A549 (cell line): ENCODE measurements at regions not wholly inside any gene's neighbourhood (a gene's known extent, or its start where the extent isn't known, plus 50 kb on each side); places are given as distances from the start of the nearest gene placed in this dataset.

Experiments used
- ATAC-seq, 2 experiments: fragments of 200-7000 bp in 1 of 2; fragments of >200 bp in 1 of 2; cut with Nextera tagmentation in 1 of 2; cut with Tn5 transposase in 1 of 2; 3 replicates each; pipeline versions ENCODE4 v1.8.0 to v1.9.1; 2018 to 2020; ENCODE audit warnings: mild to moderate bottlenecking in 1 of 2, moderate library complexity in 1 of 2
- CTCF ChIA-PET: fragments of 300-600 bp; sonication (Branson Sonifier 250); formaldehyde crosslinking; extraction: SDS; loops from one replicate; lab custom pipeline; 2021; ENCODE audit warnings: antibody characterized with exemption, inconsistent platforms; lab: Yijun Ruan, JAX
- POLR2A ChIA-PET: fragments of 350-600 bp; formaldehyde crosslinking; extraction: SDS; loops from one replicate; lab custom pipeline; 2021; ENCODE audit warnings: antibody characterized with exemption, inconsistent platforms; lab: Yijun Ruan, JAX
- DNase-seq, 2 experiments: peaks; one replicate each; pipeline versions ENCODE4 v3.0.0 to v3.0.0-alpha.2; 2011 to 2016; ENCODE audit warnings: low read depth in 1 of 2, low spot score in 1 of 2
- FAIRE-seq: peaks from 2 replicates; lab custom pipeline; 2011; peaks lifted over from hg19 to GRCh38; lab: Jason Lieb, UNC
- H3K27ac ChIP-seq, 2 experiments: fragments of >200 bp; sonication (Bioruptor Twin); formaldehyde crosslinking; 3 replicates each; pipeline ENCODE4 v1.5.1; 2016 to 2017
- H3K4me1 ChIP-seq: fragments of >200 bp; sonication (Bioruptor Twin); formaldehyde crosslinking; 3 replicates; pipeline ENCODE4 v1.6.1; 2016
- H3K4me2 ChIP-seq: fragments of >200 bp; sonication (Bioruptor Twin); formaldehyde crosslinking; 3 replicates; pipeline ENCODE4 v1.6.1; 2016
- H3K4me3 ChIP-seq: fragments of >200 bp; sonication (Bioruptor Twin); formaldehyde crosslinking; 3 replicates; pipeline ENCODE4 v1.5.1; 2016
- H3K9me3 ChIP-seq: fragments of >200 bp; sonication (Bioruptor Twin); formaldehyde crosslinking; 3 replicates; pipeline ENCODE4 v1.6.1; 2016
- ATOH8 ChIP-seq: fragments of 250-450 bp; sonication (Bioruptor Pico); IDR thresholded peaks from 2 replicates; pipeline ENCODE4 v1.5.0; 2020; ENCODE audit warnings: low read depth, mild to moderate bottlenecking, moderate library complexity
- CBX8 ChIP-seq: fragments of 200-600 bp; sonication (generic); IDR thresholded peaks from 2 replicates; pipeline ENCODE4 v1.6.1; 2016
- CEBPB ChIP-seq, 2 experiments: fragments of >200 bp in 1 of 2; sonication (Bioruptor Twin) in 1 of 2; formaldehyde crosslinking in 1 of 2; IDR thresholded peaks; 2 replicates each; pipeline ENCODE4 v1.6.1; 2012 to 2016
- CHD2 ChIP-seq: fragments of 150-350 bp; IDR thresholded peaks from 2 replicates; pipeline ENCODE4 v1.6.1; 2014; ENCODE audit warnings: low read length; ENCODE audit not compliant: partially characterized antibody
- CHD4 ChIP-seq: fragments of 200-600 bp; sonication (generic); IDR thresholded peaks from 2 replicates; pipeline ENCODE4 v1.6.1; 2016; ENCODE audit warnings: antibody characterized with exemption, mild to moderate bottlenecking, borderline replicate concordance
- E2F6 ChIP-seq: IDR thresholded peaks from 2 replicates; pipeline ENCODE4 v1.6.1; 2012; ENCODE audit warnings: low read depth, borderline replicate concordance
- EHMT2 ChIP-seq: fragments of 200-600 bp; sonication (generic); IDR thresholded peaks from 2 replicates; pipeline ENCODE4 v1.6.1; 2016; ENCODE audit warnings: antibody characterized with exemption, low read depth, mild to moderate bottlenecking, moderate library complexity
- ESRRA ChIP-seq: fragments of 150-350 bp; IDR thresholded peaks from 2 replicates; pipeline ENCODE4 v1.6.1; 2014; ENCODE audit warnings: mild to moderate bottlenecking, low read length, borderline replicate concordance
- FOSL2 ChIP-seq, 2 experiments: fragments of 450-650 bp in 1 of 2; fragments of >200 bp in 1 of 2; sonication (Bioruptor Twin) in 1 of 2; formaldehyde crosslinking; IDR thresholded peaks; 2 replicates each; pipeline versions ENCODE4 v1.5.0 to v1.6.1; 2016 to 2020; ENCODE audit warnings: mild to moderate bottlenecking in 1 of 2, moderate library complexity in 1 of 2
- FOXS1 ChIP-seq: fragments of 250-450 bp; sonication (Bioruptor Pico); IDR thresholded peaks from 2 replicates; pipeline ENCODE4 v1.5.0; 2020; ENCODE audit warnings: mild to moderate bottlenecking, moderate library complexity
- HOXA7 ChIP-seq: fragments of 250-450 bp; sonication (Bioruptor Pico); IDR thresholded peaks from 2 replicates; pipeline ENCODE4 v1.5.0; 2020; ENCODE audit warnings: mild to moderate bottlenecking, moderate library complexity
- HOXB13 ChIP-seq: fragments of 250-450 bp; sonication (Bioruptor Pico); IDR thresholded peaks from 2 replicates; pipeline ENCODE4 v1.5.0; 2020; ENCODE audit warnings: low read depth, mild to moderate bottlenecking, moderate library complexity
- JUN ChIP-seq, 2 experiments: fragments of >200 bp; sonication (Bioruptor Twin); formaldehyde crosslinking; IDR thresholded peaks; 2 replicates in 1 of 2; 3 replicates in 1 of 2; pipeline ENCODE4 v1.6.1; 2016 to 2017
- KDM5A ChIP-seq: fragments of 200-600 bp; sonication (generic); IDR thresholded peaks from 2 replicates; pipeline ENCODE4 v1.6.1; 2016; ENCODE audit warnings: antibody characterized with exemption, mild to moderate bottlenecking
- MAFK ChIP-seq: fragments of 450-650 bp; IDR thresholded peaks from 2 replicates; pipeline ENCODE4 v1.6.1; 2014; ENCODE audit not compliant: partially characterized antibody
- NR3C1 ChIP-seq: fragments of >200 bp; sonication (Bioruptor Twin); formaldehyde crosslinking; IDR thresholded peaks from 3 replicates; pipeline ENCODE4 v1.6.1; 2017
- PHF8 ChIP-seq: fragments of 200-600 bp; sonication (generic); IDR thresholded peaks from 2 replicates; pipeline ENCODE4 v1.6.1; 2016; ENCODE audit warnings: low read depth, mild to moderate bottlenecking, antibody characterized with exemption, moderate library complexity, borderline replicate concordance
- RARB ChIP-seq: fragments of 250-450 bp; sonication (Bioruptor Pico); IDR thresholded peaks from 2 replicates; pipeline ENCODE4 v1.8.0; 2021; ENCODE audit warnings: mild to moderate bottlenecking, moderate library complexity
- RCOR1 ChIP-seq: fragments of 150-350 bp; IDR thresholded peaks from 2 replicates; pipeline ENCODE4 v1.6.1; 2014; ENCODE audit warnings: antibody characterized with exemption, low read length, low read depth
- REST ChIP-seq: fragments of 200-600 bp; sonication (generic); IDR thresholded peaks from 2 replicates; pipeline ENCODE4 v1.6.1; 2016; ENCODE audit warnings: antibody characterized with exemption, mild to moderate bottlenecking, moderate library complexity
- RFX5 ChIP-seq: fragments of 450-650 bp; IDR thresholded peaks from 2 replicates; pipeline ENCODE4 v1.7.1; 2014; ENCODE audit warnings: antibody characterized with exemption, mild to moderate bottlenecking, moderate library complexity
- SMC3 ChIP-seq: fragments of >200 bp; sonication (Bioruptor Twin); formaldehyde crosslinking; IDR thresholded peaks from 3 replicates; pipeline ENCODE4 v1.6.1; 2018; ENCODE audit warnings: inconsistent platforms
- TFCP2L1 ChIP-seq: fragments of 250-450 bp; sonication (Bioruptor Pico); IDR thresholded peaks from 2 replicates; pipeline ENCODE4 v1.5.0; 2021; ENCODE audit warnings: mild to moderate bottlenecking
- TP53 ChIP-seq: fragments of 250-450 bp; sonication (Bioruptor Pico); IDR thresholded peaks from 2 replicates; pipeline ENCODE4 v1.5.0; 2021; ENCODE audit warnings: mild to moderate bottlenecking, moderate library complexity
- WGBS: methylation state at CpG from one replicate; pipeline ENCODE4 v1.1.6; 2017; ENCODE audit errors: missing lambda C conversion rate; 5-methylcytosine and 5-hydroxymethylcytosine counted together
- TF ChIP-seq, protein P1 (sequence below): fragments of 250-450 bp; sonication (Bioruptor Pico); IDR thresholded peaks from 2 replicates; pipeline ENCODE4 v1.5.0; 2021; ENCODE audit warnings: mild to moderate bottlenecking, moderate library complexity, borderline replicate concordance

DNA sequence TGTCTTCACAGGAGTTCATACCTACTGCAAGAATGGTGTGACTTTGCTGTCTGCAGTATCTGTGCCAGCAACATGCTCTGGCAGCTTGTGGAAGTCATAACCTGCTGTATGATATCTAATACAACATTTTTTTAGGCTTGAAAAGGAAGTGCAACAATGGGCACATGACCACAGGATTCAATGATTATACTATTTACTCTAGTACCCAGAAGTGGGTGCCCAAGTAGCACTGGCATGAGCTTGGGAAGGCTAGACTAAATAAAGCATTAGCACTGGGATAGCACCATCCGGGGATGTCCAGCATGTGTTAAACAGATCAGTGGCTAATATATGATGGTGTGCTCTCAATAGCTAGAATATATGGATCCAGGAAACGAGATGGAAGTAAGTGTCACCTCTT, 98.6 kb upstream of the PDE4B start:
- ATAC-seq (no peak), DNase-seq (no peak)
- ChIA-PET POLR2A (no interaction called here), CTCF (interaction anchor here (1.6 kb wide), 1 partner anchor 13 kb away, joined by 3 read pairs; no protein-coding TSS in a partner anchor)
- 15% methylated on average over 2 of the region's 2 CpGs for WGBS
- no peak for TF ChIP-seq NR3C1
- TF ChIP-seq EHMT2: no peak
- no peak for TF ChIP-seq E2F6
- TF ChIP-seq CHD2: no peak
- TF ChIP-seq, protein P1, sequence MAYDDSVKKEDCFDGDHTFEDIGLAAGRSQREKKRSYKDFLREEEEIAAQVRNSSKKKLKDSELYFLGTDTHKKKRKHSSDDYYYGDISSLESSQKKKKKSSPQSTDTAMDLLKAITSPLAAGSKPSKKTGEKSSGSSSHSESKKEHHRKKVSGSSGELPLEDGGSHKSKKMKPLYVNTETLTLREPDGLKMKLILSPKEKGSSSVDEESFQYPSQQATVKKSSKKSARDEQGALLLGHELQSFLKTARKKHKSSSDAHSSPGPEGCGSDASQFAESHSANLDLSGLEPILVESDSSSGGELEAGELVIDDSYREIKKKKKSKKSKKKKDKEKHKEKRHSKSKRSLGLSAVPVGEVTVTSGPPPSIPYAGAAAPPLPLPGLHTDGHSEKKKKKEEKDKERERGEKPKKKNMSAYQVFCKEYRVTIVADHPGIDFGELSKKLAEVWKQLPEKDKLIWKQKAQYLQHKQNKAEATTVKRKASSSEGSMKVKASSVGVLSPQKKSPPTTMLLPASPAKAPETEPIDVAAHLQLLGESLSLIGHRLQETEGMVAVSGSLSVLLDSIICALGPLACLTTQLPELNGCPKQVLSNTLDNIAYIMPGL (CRISPR knock-in tag): no peak
- TF ChIP-seq CHD4: no peak
- no peak for TF ChIP-seq TP53 (CRISPR knock-in tag)
- TF ChIP-seq, all 56 proteins: peak for 0
- H3K27ac ChIP-seq: no peak overlapping the region
- FAIRE-seq: no peak
- H3K9me3 ChIP-seq: no peaks in the 10 kb centered on the region
- no peak overlapping the region for H3K4me3 ChIP-seq
- no peaks in the 10 kb centered on the region for H3K4me1 ChIP-seq
- no peak overlapping the region for H3K4me2 ChIP-seq

GRCh38 chr1:65694933-65695332, 97.8 kb upstream of the PDE4B start:
- Histone ChIP-seq H3K27ac (no peak overlapping the region), H3K4me2 (no peak overlapping the region), H3K4me3 (no peak overlapping the region), H3K9me3 (no peaks in the 10 kb centered on the region), H3K4me1 (no peaks in the 10 kb centered on the region)
- POLR2A ChIA-PET: no interaction called here
- no peak for ATAC-seq
- CTCF ChIA-PET: interaction anchor here (1.6 kb wide), 1 partner anchor 13 kb away, joined by 3 read pairs; no protein-coding TSS in a partner anchor
- TF ChIP-seq PHF8 (no peak), CEBPB (IDR thresholded peaks at IDR 0.05) (0 out of 4 replicates have a peak, but pooled peaks of 1 of the 2 experiments have one; percentile 18)
- WGBS: 5% methylated on average over 2 of the region's 2 CpGs
- FAIRE-seq: no peak
- no peak for DNase-seq

DNA sequence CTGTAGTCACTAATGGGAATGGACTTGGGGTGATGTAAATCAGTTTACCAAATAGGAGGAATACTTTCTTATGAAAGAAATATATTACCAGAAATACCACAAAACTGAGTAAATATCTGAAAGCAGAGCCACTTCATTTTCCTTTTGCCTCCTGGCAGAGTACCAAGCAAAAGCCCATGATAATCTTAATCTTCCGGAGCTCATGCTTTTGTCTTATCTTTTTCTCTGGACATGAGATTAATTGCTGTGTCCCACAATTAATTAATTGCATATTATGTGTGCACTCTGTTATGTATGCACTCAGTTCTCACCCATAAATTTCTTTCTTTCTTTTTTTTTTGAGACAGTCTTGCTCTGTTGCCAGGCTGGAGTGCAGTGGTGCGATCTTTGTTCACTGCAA, 94.1 kb upstream of the PDE4B start:
- ATAC-seq (no peak), FAIRE-seq (no peak), DNase-seq (no peak)
- no peak overlapping the region for H3K27ac ChIP-seq
- POLR2A ChIA-PET: no interaction called here
- TF ChIP-seq, protein P1 (CRISPR knock-in tag): no peak
- no peak for TF ChIP-seq HOXA7
- TF ChIP-seq HOXB13: no peak
- no peak for TF ChIP-seq ESRRA
- TF ChIP-seq SMC3: no peak
- TF ChIP-seq TFCP2L1 (CRISPR knock-in tag): no peak
- no peak for TF ChIP-seq FOSL2 (IDR thresholded peaks at IDR 0.05)
- TF ChIP-seq FOSL2 (CRISPR knock-in tag; IDR thresholded peaks at IDR 0.05): no peak
- TF ChIP-seq JUN (IDR thresholded peaks at IDR 0.05): no peak
- TF ChIP-seq MAFK: no peak
- no peak for TF ChIP-seq RCOR1
- no peak for TF ChIP-seq RFX5
- no peak for TF ChIP-seq CBX8
- no peak for TF ChIP-seq REST
- TF ChIP-seq FOXS1 (CRISPR knock-in tag): no peak
- no peak for TF ChIP-seq ATOH8 (CRISPR knock-in tag)
- no peak for TF ChIP-seq RARB (CRISPR knock-in tag)
- no peak for TF ChIP-seq KDM5A
- 84% methylated on average over 2 of the region's 2 CpGs for WGBS
- no peaks in the 10 kb centered on the region for H3K9me3 ChIP-seq
- H3K4me3 ChIP-seq: no peak overlapping the region
- CTCF ChIA-PET: interaction anchor here (5.1 kb wide), 1 partner anchor 11 kb away, joined by 22 read pairs; no protein-coding TSS in a partner anchor
- H3K4me1 ChIP-seq: no peaks in the 10 kb centered on the region
- no peak overlapping the region for H3K4me2 ChIP-seq
